CMK (cell line): ENCODE measurements at regions not wholly inside any gene's neighbourhood (a gene's known extent, or its start where the extent isn't known, plus 50 kb on each side); places are given as distances from the start of the nearest gene placed in this dataset.
"Not testable (repeated sequence)": the region's sequence is repeated elsewhere in the genome, so short reads cannot be mapped to it uniquely, and the experiment has no call there.

Source experiments
- DNase-seq: peaks from one replicate; pipeline ENCODE4 v3.0.0-alpha.2; 2010; ENCODE audit warnings: low read depth

GRCh38 chrX:36650622-36651021, 357.5 kb upstream of the FAM47C start:
- no peak for DNase-seq

- DNase-seq, result no peak
These were observed 324.7 kb upstream of the FAM47C start for GRCh38 chrX:36683507-36683906.

- no peak for DNase-seq
These were observed 324.1 kb upstream of the FAM47C start for GRCh38 chrX:36684053-36684452.

- no peak for DNase-seq
These were observed 286.2 kb upstream of the FAM47C start for GRCh38 chrX:36721990-36722389.

DNA sequence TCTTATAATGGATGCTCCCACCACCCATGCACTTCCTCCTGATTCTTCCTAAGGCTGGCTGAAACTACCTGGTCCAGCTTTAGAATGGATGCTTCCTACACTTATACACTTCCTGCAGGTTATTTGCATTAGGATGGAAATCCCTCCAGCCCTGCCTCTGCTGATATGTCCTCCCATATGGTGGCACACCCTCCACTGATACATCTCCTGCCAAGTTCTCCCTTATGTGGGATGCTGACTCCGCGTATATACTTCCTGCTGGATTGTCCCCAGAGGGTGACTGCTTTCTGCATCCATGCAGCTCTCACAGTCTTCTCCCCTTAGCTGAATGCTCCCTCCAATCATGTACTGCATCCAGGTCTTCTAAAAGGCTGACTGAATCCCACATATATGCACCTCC, 254.6 kb upstream of the FAM47C start:
- DNase-seq, result no peak

- DNase-seq, result no peak
These were observed 220.4 kb upstream of the FAM47C start for GRCh38 chrX:36787752-36788151.

DNA sequence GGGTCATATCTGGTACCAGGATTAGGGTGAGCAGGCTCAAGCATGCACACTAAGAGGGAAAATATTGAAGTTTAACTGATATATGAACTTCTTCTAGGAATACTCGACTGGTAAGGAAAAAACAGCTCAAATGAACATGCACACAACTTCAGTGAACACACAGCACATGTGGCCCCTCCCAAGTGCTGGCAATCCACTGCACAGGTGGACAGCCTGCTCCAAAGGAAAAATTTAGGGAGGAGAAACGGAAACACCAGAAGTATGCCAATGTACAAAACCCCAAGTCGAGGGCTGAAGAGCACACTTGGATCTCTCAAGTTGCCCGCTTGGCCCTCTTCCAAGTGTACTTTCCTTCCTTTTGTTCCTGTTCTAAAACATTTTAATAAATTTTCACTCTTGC, 205.0 kb upstream of the FAM47C start:
- no peak for DNase-seq

DNA sequence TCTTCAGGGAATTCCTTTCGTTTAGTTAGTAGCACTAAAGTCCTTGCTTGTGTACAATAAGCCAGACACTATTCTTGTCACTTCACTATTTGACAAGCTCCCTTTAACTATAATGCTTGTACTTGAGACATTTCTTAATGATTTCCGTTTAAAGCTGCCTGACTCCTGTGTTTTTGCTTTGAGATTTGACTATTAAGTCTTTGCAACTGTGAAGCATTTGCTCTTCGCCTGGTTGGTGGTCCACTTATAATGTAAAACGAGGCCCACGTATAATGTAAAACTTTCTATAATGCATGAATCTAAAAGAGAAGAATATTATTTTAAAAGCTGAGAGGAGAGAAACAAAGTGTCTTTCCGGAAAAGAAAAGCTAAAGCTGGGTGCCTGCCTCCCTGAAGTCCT, 204.1 kb upstream of the FAM47C start:
- DNase-seq, result no peak

DNA sequence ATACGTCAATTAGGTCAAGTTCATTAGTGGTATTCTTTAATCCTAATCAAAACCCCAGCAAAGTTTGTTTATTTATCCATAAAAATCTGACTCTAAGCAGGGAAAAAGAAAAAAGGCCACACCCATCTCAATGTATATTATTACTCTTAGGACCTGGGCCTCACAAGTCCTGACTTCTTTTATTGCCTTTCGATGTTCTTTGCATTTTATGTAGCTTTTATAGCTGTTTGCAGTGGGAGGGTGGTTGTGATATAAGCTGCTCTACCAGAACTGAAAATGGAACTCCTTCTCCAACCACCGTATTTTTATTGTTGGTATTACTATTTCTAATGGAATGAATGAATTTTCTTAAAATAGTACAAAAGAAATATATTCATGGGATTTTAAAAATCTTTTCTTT, 163.3 kb upstream of the FAM47C start:
- no peak for DNase-seq

GRCh38 chrX:36847496-36847895, 160.7 kb upstream of the FAM47C start:
- DNase-seq, result no peak

DNA sequence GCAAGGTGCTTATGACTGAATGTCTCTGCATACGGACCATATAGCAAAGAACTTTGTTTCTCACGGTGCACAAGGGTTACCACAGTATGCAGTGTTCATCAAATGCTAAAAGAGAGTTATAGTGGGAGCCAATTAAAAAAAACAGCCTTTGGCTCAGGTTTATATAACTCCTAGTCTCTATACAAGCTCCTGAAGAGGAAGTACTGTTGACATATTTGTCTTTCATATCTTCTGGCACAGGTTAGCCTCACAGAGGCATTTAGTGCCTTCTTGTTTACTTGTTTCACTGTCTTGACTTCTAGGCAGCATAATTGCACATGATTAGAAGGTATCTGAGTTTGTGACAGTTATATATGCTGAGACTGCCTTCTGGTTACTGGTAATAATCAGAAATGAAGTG, 158.8 kb upstream of the FAM47C start:
- DNase-seq, result no peak

- DNase-seq, result no peak
These were observed 151.3 kb upstream of the FAM47C start for GRCh38 chrX:36856849-36857248.

GRCh38 chrX:36859231-36859630, 148.9 kb upstream of the FAM47C start:
- DNase-seq, result no peak

DNA sequence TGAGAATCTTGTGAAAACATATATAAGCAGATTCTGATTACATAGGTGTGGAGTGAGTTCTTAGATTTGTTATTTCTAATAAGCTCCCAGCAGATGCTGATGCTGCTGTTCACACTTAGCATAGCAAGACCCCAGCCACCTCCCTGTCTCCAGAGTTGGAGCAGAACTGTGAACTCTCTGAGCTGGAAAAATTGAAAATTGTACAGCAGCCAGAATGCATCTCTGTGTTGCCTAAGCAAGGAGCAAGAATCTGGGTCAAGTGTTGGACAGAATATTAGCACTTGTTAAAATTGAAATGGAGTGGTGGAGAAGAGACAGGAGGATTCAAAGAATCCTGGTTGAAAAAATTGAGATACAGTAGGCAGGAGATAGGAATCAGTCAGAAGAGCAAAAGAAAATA, 146.6 kb upstream of the FAM47C start:
- DNase-seq, result no peak

- no peak for DNase-seq
These were observed 141.0 kb upstream of the FAM47C start for GRCh38 chrX:36867143-36867542.

- no peak for DNase-seq
These were observed 139.6 kb upstream of the FAM47C start for GRCh38 chrX:36868592-36868991.

- no peak for DNase-seq
These were observed 138.7 kb upstream of the FAM47C start for GRCh38 chrX:36869457-36869856.

DNA sequence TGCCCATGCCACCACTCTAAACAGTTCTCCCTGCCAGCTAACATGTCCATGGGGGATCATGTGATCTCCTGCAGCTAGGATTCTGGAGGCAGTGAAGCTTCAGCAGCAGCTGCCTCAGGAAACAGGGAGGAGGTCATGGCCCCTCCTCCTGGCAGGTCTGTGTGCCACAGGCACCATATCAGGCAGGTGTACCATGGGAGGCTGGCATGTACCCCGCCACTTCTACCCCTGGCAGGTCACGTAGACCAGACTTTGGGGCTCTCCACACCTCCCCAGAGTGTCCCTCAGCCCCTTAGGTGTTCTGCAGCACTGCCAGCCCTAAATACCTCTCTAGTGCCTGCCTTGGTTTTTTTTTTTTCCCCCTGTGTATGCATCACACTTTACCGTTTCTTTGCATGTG, 110.5 kb upstream of the FAM47C start:
- no peak for DNase-seq

DNA sequence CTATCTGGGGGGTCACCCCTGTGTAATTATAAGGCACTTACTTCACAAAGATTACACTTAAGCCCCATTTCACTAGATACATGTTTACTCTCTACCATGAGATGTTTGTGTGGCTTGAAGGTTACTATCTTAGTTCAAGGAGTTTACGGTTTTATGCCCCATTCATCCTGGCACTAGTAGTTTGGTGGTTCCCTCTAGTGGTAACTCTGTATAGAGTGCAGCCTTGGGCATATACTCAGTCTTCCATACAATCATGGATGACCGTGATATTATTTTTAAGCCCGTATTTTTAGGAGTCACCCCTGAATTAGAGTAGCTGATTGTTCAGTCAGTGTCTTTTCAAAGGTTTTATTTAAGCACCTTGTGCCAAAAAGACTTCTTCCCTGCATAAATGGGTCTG, 109.9 kb upstream of the FAM47C start:
- peak; percentile 8 for DNase-seq

DNA sequence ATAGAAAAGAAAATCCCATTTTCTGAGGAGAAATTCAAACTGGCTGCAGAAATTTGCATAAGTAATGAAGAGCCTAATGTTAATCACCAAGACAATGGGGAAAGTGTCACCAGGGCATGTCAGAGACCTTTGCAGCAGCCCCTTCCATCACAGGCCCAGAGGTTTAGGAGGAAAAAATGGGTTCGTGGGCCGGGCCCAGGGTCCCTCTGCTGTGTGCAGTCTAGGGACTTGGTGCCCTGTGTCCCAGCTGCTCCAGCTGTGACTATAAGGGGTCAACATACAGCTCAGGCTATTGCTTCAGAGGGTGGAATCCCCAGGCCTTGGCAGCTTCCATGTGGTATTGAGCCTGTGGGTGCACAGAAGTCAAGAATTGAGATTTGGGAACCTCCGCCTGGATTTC, 103.6 kb upstream of the FAM47C start:
- DNase-seq, result not testable (repeated sequence)

- peak; percentile 8 for DNase-seq
These were observed 99.1 kb upstream of the FAM47C start for GRCh38 chrX:36908801-36909675.

- DNase-seq, result no peak
These were observed 98.5 kb upstream of the FAM47C start for GRCh38 chrX:36909676-36910030.

GRCh38 chrX:36913551-36913950, 94.6 kb upstream of the FAM47C start:
- no peak for DNase-seq

- DNase-seq, result no peak
These were observed 91.2 kb upstream of the FAM47C start for GRCh38 chrX:36916941-36917340.
